ENCODE measurements at regions not wholly inside any gene's neighbourhood (a gene's known extent, or its start where the extent isn't known, plus 50 kb on each side); places are given as distances from the start of the nearest gene placed in this dataset.

DNA sequence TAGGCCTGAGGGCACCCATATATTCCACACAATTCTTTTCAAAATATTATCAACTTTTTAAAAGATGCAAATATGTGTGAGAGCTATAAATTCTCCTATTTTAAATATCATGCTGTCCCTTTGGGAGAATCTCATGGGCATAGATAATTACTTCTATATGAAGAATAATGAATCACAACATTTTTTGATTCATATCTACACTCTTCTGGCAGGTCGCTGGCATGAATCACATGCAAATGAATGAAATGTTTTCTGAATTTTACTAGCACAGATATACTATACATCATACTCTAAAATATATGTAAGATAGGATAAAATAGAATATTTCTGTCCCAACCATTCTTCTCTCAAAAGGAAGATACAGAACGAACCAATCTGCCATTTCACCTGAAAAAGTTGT, 277.7 kb upstream of the KCNH8 start:
- no peak overlapping the region for H3K4me3 ChIP-seq (ENCODE audit: low read depth, low read length)
- TF ChIP-seq POLR2A (IDR thresholded peaks at IDR 0.05; ENCODE audit: extremely low read depth, insufficient read length) = no peak
- TF ChIP-seq, protein P1, sequence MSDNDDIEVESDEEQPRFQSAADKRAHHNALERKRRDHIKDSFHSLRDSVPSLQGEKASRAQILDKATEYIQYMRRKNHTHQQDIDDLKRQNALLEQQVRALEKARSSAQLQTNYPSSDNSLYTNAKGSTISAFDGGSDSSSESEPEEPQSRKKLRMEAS (IDR thresholded peaks at IDR 0.05; ENCODE audit: low read depth, low read length) = no peak
- TF ChIP-seq, protein P2, sequence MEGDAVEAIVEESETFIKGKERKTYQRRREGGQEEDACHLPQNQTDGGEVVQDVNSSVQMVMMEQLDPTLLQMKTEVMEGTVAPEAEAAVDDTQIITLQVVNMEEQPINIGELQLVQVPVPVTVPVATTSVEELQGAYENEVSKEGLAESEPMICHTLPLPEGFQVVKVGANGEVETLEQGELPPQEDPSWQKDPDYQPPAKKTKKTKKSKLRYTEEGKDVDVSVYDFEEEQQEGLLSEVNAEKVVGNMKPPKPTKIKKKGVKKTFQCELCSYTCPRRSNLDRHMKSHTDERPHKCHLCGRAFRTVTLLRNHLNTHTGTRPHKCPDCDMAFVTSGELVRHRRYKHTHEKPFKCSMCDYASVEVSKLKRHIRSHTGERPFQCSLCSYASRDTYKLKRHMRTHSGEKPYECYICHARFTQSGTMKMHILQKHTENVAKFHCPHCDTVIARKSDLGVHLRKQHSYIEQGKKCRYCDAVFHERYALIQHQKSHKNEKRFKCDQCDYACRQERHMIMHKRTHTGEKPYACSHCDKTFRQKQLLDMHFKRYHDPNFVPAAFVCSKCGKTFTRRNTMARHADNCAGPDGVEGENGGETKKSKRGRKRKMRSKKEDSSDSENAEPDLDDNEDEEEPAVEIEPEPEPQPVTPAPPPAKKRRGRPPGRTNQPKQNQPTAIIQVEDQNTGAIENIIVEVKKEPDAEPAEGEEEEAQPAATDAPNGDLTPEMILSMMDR (IDR thresholded peaks at IDR 0.05; ENCODE audit: low read depth, low read length) = no peak
- no peak for TF ChIP-seq MYC (IDR thresholded peaks at IDR 0.05; ENCODE audit: low read depth, low read length)
- DNase-seq (ENCODE audit: low read depth) = no peak

DNA sequence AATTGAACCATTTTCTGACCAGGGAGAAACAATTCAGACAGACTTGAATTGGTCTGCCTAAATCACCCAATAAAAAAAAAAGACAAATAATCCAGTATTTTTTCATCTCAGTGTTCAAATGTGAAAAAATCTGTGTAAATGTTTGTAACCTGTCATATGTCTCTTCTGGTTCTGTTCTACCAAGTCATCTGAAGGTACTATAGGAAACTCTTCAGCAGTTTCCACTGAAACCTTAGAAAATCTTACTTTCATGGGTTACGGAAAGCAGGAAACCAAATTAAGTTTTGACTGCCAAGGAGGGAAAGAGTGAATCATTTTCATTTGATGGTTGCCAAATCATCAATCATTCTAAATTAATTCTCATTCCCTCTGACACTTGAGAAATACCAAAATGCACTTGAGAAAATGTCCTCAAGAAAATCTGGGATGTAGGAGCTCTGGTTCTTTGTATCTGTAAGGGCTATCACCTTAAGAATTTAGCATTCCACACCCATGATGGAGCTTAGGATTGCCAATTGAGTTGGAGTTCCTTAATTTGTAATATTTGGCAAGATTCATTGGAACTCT, 278.2 kb upstream of the KCNH8 start:
- DNase-seq (ENCODE audit: low read depth) = no peak
- TF ChIP-seq POLR2A (IDR thresholded peaks at IDR 0.05; ENCODE audit: extremely low read depth, insufficient read length) (no peak), MYC (IDR thresholded peaks at IDR 0.05; ENCODE audit: low read depth, low read length) (no peak)
- TF ChIP-seq, protein P1 (IDR thresholded peaks at IDR 0.05; ENCODE audit: low read depth, low read length) = no peak
- TF ChIP-seq, protein P2 (IDR thresholded peaks at IDR 0.05; ENCODE audit: low read depth, low read length) = no peak
- H3K4me3 ChIP-seq (ENCODE audit: low read depth, low read length) = no peak overlapping the region

DNA sequence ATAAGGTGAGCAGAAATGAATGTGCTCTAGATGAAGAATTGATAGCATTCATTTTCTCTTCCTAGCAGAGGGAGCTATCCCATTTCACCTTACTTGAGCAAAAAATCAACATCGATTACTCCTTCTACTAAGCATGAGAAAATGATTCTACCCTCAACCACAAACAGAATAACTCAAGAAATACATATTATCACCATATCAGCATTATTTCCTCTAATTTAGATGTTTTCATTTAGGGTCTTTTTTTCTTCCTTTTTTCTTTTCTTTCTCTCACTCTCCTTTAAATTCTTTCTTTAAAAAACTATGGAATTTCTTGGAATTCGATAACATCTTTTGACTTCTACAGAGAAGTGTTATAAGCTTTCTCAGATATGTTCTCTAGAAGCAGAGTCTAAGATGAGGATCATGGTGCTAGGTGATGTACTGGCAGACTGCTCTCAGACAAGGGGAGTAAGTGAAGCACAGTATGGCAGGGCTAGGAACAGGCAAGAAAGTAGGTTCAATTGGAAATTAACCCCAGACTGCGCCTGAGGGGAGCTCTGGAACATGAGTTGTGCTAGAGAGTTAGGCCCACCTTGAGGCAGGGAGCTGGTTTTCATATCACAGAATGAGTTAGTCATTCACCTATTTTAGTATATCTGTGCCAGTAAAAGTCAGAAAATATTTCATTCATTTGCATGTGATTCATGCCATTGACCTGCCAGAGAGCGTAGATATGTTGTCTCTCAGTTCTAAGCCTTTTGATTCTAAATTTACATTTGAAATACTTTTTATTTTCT, 279.2 kb upstream of the KCNH8 start:
- TF ChIP-seq POLR2A (IDR thresholded peaks at IDR 0.05; ENCODE audit: extremely low read depth, insufficient read length) (no peak), MYC (IDR thresholded peaks at IDR 0.05; ENCODE audit: low read depth, low read length) (no peak)
- TF ChIP-seq, protein P2 (IDR thresholded peaks at IDR 0.05; ENCODE audit: low read depth, low read length) = no peak
- TF ChIP-seq, protein P1 (IDR thresholded peaks at IDR 0.05; ENCODE audit: low read depth, low read length) = no peak
- H3K4me3 ChIP-seq (ENCODE audit: low read depth, low read length) = no peak overlapping the region
- DNase-seq (ENCODE audit: low read depth) = no peak

DNA sequence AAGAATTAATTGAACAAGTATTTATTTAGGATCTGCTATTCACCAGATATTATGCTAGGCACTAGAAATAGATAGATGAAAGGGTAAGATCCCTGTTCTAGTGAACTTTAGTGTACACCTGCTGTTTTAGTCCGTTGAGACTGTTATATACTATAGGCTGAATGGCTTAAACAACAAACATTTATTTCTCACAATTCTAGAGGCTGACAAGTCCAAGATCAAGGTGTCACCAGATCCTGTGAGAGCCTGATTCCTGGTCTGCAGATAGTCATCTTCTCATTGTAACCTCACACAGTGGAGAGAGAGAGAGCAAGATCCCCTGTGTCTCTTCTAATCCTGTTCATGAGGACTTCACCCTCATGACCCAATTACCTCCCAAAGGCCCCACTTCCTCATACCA, 281.4 kb upstream of the KCNH8 start:
- TF ChIP-seq, protein P2 (IDR thresholded peaks at IDR 0.05; ENCODE audit: low read depth, low read length) = no peak
- TF ChIP-seq MYC (IDR thresholded peaks at IDR 0.05; ENCODE audit: low read depth, low read length) (no peak), POLR2A (IDR thresholded peaks at IDR 0.05; ENCODE audit: extremely low read depth, insufficient read length) (no peak)
- TF ChIP-seq, protein P1 (IDR thresholded peaks at IDR 0.05; ENCODE audit: low read depth, low read length) = no peak
- no peak overlapping the region for H3K4me3 ChIP-seq (ENCODE audit: low read depth, low read length)
- no peak for DNase-seq (ENCODE audit: low read depth)

DNA sequence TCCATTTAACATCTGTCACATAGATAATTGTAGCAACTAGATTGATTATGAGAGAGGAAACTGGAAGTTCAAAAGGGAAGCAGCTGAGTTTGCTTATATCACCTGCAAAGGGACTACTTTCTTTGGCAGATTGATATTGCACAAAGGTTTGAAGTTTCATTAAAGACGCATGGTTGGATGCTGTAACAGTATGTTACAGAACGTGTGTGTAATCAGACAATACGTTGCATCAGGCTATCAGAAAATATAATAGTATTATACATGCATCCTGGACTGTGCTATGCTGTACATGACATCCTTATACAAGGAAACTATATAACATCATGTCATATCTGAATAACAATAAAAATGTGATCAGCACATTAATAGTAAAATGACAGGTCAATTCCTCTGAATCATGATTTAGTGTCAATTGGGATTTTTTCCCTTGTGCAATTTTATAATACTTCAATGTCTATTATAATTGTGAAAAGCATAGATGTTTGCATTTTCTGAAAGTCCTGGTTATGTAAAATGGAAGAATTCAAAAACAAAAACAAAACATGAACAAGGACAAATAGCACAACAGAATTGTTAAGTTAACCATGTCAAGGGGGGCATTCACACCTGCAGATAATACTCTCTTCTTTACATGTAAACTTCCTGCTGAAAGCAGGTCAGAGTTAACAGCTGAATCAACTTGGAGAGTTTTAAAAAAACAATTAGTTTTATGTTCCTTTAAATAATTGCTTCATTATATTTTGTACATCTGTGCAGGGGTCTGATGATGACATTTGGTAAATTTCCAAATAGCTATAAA, 283.2 kb upstream of the KCNH8 start:
- DNase-seq (ENCODE audit: low read depth) = no peak
- no peak for TF ChIP-seq POLR2A (IDR thresholded peaks at IDR 0.05; ENCODE audit: extremely low read depth, insufficient read length)
- TF ChIP-seq MYC (IDR thresholded peaks at IDR 0.05; ENCODE audit: low read depth, low read length) = no peak
- TF ChIP-seq, protein P1 (IDR thresholded peaks at IDR 0.05; ENCODE audit: low read depth, low read length) = no peak
- TF ChIP-seq, protein P2 (IDR thresholded peaks at IDR 0.05; ENCODE audit: low read depth, low read length) = no peak
- H3K4me3 ChIP-seq (ENCODE audit: low read depth, low read length) = no peak overlapping the region

Data from NB4 (cell line).